CD8-positive, alpha-beta memory T cell (primary cell): ENCODE measurements at regions not wholly inside any gene's neighbourhood (a gene's known extent, or its start where the extent isn't known, plus 50 kb on each side); places are given as distances from the start of the nearest gene placed in this dataset.

Experiments used
- CTCF ChIA-PET: fragments of 350-600 bp; sonication (Branson Sonifier 250); formaldehyde crosslinking; loops from one replicate; lab custom pipeline; 2021; ENCODE audit warnings: antibody characterized with exemption; lab: Charles Lee
- POLR2A ChIA-PET: fragments of 350-600 bp; sonication (Branson Sonifier 250); formaldehyde crosslinking; loops from one replicate; lab custom pipeline; 2021; ENCODE audit warnings: antibody characterized with exemption; lab: Charles Lee
- DNase-seq, 5 donors: peaks; one replicate each; pipeline versions ENCODE4 v3.0.0 to v3.0.0-alpha.2; 2020 to 2022; ENCODE audit warnings: mixed read lengths in 1 of 5
- H3K27ac ChIP-seq: one replicate; pipeline ENCODE4 v1.7.0; 2013; ENCODE audit warnings: low read depth, mild to moderate bottlenecking, low read length, moderate library complexity
- H3K27me3 ChIP-seq: 2 replicates; pipeline ENCODE4 v1.7.0; 2013; ENCODE audit warnings: low read length, mild to moderate bottlenecking; ENCODE audit not compliant: insufficient read depth, poor library complexity, severe bottlenecking
- H3K36me3 ChIP-seq: 2 replicates; pipeline ENCODE4 v1.7.0; 2013; ENCODE audit warnings: mild to moderate bottlenecking, low read length, moderate library complexity; ENCODE audit not compliant: insufficient read depth
- H3K4me1 ChIP-seq: 2 replicates; pipeline ENCODE4 v1.7.0; 2013; ENCODE audit warnings: mild to moderate bottlenecking, low read length, moderate library complexity; ENCODE audit not compliant: insufficient read depth
- H3K4me3 ChIP-seq: 2 replicates; pipeline ENCODE4 v1.7.0; 2013; ENCODE audit warnings: mild to moderate bottlenecking, low read length
- H3K9me3 ChIP-seq: 2 replicates; pipeline ENCODE4 v1.7.0; 2013; ENCODE audit warnings: mild to moderate bottlenecking, low read length
- H3K27ac Mint-ChIP-seq, 8 donors: one replicate each; pipeline ENCODE4 v1.8.0; 2020 to 2021; ENCODE audit warnings: mixed read lengths in 8 of 8, mild to moderate bottlenecking in 6 of 8, inconsistent platforms in 3 of 8, moderate library complexity in 3 of 8
- H3K27me3 Mint-ChIP-seq, 2 donors: one replicate each; pipeline ENCODE4 v1.8.0; 2020 to 2021; ENCODE audit warnings: mixed read lengths in 2 of 2, mild to moderate bottlenecking in 1 of 2, moderate library complexity in 1 of 2
- H3K36me3 Mint-ChIP-seq, 3 donors: one replicate each; pipeline ENCODE4 v1.8.0; 2020 to 2021; ENCODE audit warnings: mixed read lengths in 3 of 3, inconsistent platforms in 1 of 3, mild to moderate bottlenecking in 1 of 3
- H3K4me1 Mint-ChIP-seq, 3 donors: one replicate each; pipeline ENCODE4 v1.8.0; 2020 to 2021; ENCODE audit warnings: mixed read lengths in 3 of 3, inconsistent platforms in 1 of 3, mild to moderate bottlenecking in 1 of 3
- H3K4me3 Mint-ChIP-seq, 7 donors: one replicate each; pipeline ENCODE4 v1.8.0; 2020 to 2021; ENCODE audit warnings: mixed read lengths in 7 of 7, mild to moderate bottlenecking in 6 of 7, moderate library complexity in 4 of 7, inconsistent platforms in 2 of 7
- H3K9me3 Mint-ChIP-seq, 5 donors: one replicate each; pipeline ENCODE4 v1.8.0; 2020 to 2022; ENCODE audit warnings: mixed read lengths in 5 of 5, mild to moderate bottlenecking in 3 of 5, moderate library complexity in 2 of 5, inconsistent platforms in 1 of 5

- H3K27me3 Mint-ChIP-seq = no peaks in the 10 kb centered on the region
- CTCF ChIA-PET = no interaction called here
- DNase-seq = no peak
Measured at GRCh38 chr13:36520111-36520510, 87.8 kb downstream of the CCNA1 start.

GRCh38 chr13:36526897-36527296, 94.6 kb downstream of the CCNA1 start:
- H3K27me3 ChIP-seq = no peaks in the 10 kb centered on the region
- H3K27ac ChIP-seq = no peak overlapping the region
- no peaks in the 10 kb centered on the region for H3K36me3 Mint-ChIP-seq
- H3K9me3 ChIP-seq = no peaks in the 10 kb centered on the region
- peaks cover 0 to 2% of the 10 kb centered on the region in 2 donors for H3K27me3 Mint-ChIP-seq
- CTCF ChIA-PET = interaction anchor here (1.7 kb wide), 1 partner anchor 11 kb away, joined by 4 read pairs; no protein-coding TSS in a partner anchor
- POLR2A ChIA-PET = no interaction called here
- no peak for DNase-seq
- H3K9me3 Mint-ChIP-seq = peaks cover 0 to 6% (median 3%) of the 10 kb centered on the region in 5 donors
- no peaks in the 10 kb centered on the region for H3K4me1 Mint-ChIP-seq
- no peak overlapping the region for H3K27ac Mint-ChIP-seq
- no peak overlapping the region for H3K4me3 ChIP-seq
- no peaks in the 10 kb centered on the region for H3K4me1 ChIP-seq
- no peak overlapping the region for H3K4me3 Mint-ChIP-seq
- no peaks in the 10 kb centered on the region for H3K36me3 ChIP-seq

More at GRCh38 chr13:36520111-36520510, 87.8 kb downstream of the CCNA1 start:
- Mint-ChIP-seq H3K36me3 (no peaks in the 10 kb centered on the region), H3K4me1 (no peaks in the 10 kb centered on the region), H3K9me3 (peaks cover 0 to 9% (median 2%) of the 10 kb centered on the region in 5 donors), H3K27ac (no peak overlapping the region), H3K4me3 (no peak overlapping the region)
- Histone ChIP-seq H3K4me1 (no peaks in the 10 kb centered on the region), H3K4me3 (no peak overlapping the region), H3K9me3 (no peaks in the 10 kb centered on the region), H3K27me3 (no peaks in the 10 kb centered on the region), H3K36me3 (no peaks in the 10 kb centered on the region), H3K27ac (no peak overlapping the region)
- POLR2A ChIA-PET = no interaction called here

GRCh38 chr13:36528105-36528504, 95.8 kb downstream of the CCNA1 start:
- CTCF ChIA-PET = interaction anchor here (1.7 kb wide), 1 partner anchor 12 kb away, joined by 4 read pairs; no protein-coding TSS in a partner anchor

GRCh38 chr13:36530050-36530789, 97.9 kb downstream of the CCNA1 start:
- H3K4me1 Mint-ChIP-seq = no peaks in the 10 kb centered on the region
- no peaks in the 10 kb centered on the region for H3K36me3 Mint-ChIP-seq
- peaks cover 0 to 5% (median 3%) of the 10 kb centered on the region in 5 donors for H3K9me3 Mint-ChIP-seq
- no peak overlapping the region for H3K27ac ChIP-seq
- H3K9me3 ChIP-seq = no peaks in the 10 kb centered on the region
- no peaks in the 10 kb centered on the region for H3K36me3 ChIP-seq
- no peaks in the 10 kb centered on the region for H3K4me1 ChIP-seq
- H3K4me3 ChIP-seq = no peak overlapping the region
- ChIA-PET POLR2A (no interaction called here), CTCF (no interaction called here)
- peaks cover 0 to 2% of the 10 kb centered on the region in 2 donors for H3K27me3 Mint-ChIP-seq
- H3K27ac Mint-ChIP-seq = no peak overlapping the region
- H3K27me3 ChIP-seq = no peaks in the 10 kb centered on the region
- no peak overlapping the region for H3K4me3 Mint-ChIP-seq
- no peak for DNase-seq

More at GRCh38 chr13:36528105-36528504, 95.8 kb downstream of the CCNA1 start:
- H3K36me3 ChIP-seq = no peaks in the 10 kb centered on the region
- H3K27me3 Mint-ChIP-seq = peaks cover 0 to 2% of the 10 kb centered on the region in 2 donors
- H3K9me3 Mint-ChIP-seq = peaks cover 0 to 6% (median 3%) of the 10 kb centered on the region in 5 donors
- H3K9me3 ChIP-seq = no peaks in the 10 kb centered on the region
- no peaks in the 10 kb centered on the region for H3K4me1 ChIP-seq
- no peak for DNase-seq
- H3K4me3 Mint-ChIP-seq = no peak overlapping the region
- H3K36me3 Mint-ChIP-seq = no peaks in the 10 kb centered on the region
- no peak overlapping the region for H3K27ac ChIP-seq
- no peaks in the 10 kb centered on the region for H3K4me1 Mint-ChIP-seq
- no peaks in the 10 kb centered on the region for H3K27me3 ChIP-seq
- POLR2A ChIA-PET = no interaction called here
- no peak overlapping the region for H3K4me3 ChIP-seq
- H3K27ac Mint-ChIP-seq = no peak overlapping the region

- Mint-ChIP-seq H3K27me3 (peaks cover 0 to 2% of the 10 kb centered on the region in 2 donors), H3K4me1 (no peaks in the 10 kb centered on the region), H3K9me3 (peaks cover 0 to 5% (median 1%) of the 10 kb centered on the region in 5 donors), H3K27ac (no peak overlapping the region), H3K4me3 (no peak overlapping the region), H3K36me3 (no peaks in the 10 kb centered on the region)
- Histone ChIP-seq H3K4me3 (no peak overlapping the region), H3K27me3 (no peaks in the 10 kb centered on the region), H3K27ac (no peak overlapping the region), H3K36me3 (no peaks in the 10 kb centered on the region), H3K4me1 (no peaks in the 10 kb centered on the region), H3K9me3 (no peaks in the 10 kb centered on the region)
- CTCF ChIA-PET = no interaction called here
- DNase-seq = no peak
- POLR2A ChIA-PET = no interaction called here
Measured at GRCh38 chr13:36530861-36531590, 98.7 kb downstream of the CCNA1 start.

- no peaks in the 10 kb centered on the region for H3K4me1 Mint-ChIP-seq
- H3K27me3 Mint-ChIP-seq = peaks cover 0 to 2% of the 10 kb centered on the region in 2 donors
- Histone ChIP-seq H3K27ac (no peak overlapping the region), H3K27me3 (no peaks in the 10 kb centered on the region), H3K4me1 (no peaks in the 10 kb centered on the region), H3K36me3 (no peaks in the 10 kb centered on the region), H3K4me3 (no peak overlapping the region), H3K9me3 (no peaks in the 10 kb centered on the region)
- no peaks in the 10 kb centered on the region for H3K36me3 Mint-ChIP-seq
- peaks cover 0 to 4% (median 0%) of the 10 kb centered on the region in 5 donors for H3K9me3 Mint-ChIP-seq
- ChIA-PET POLR2A (no interaction called here), CTCF (no interaction called here)
- no peak overlapping the region for H3K27ac Mint-ChIP-seq
- H3K4me3 Mint-ChIP-seq = no peak overlapping the region
- DNase-seq = no peak
Measured at GRCh38 chr13:36531746-36532486, 99.6 kb downstream of the CCNA1 start.

GRCh38 chr13:36533806-36534205, 101.5 kb downstream of the CCNA1 start:
- CTCF ChIA-PET = no interaction called here
- H3K27ac ChIP-seq = no peak overlapping the region
- no peak overlapping the region for H3K4me3 ChIP-seq
- H3K27ac Mint-ChIP-seq = no peak overlapping the region
- H3K9me3 ChIP-seq = no peaks in the 10 kb centered on the region
- H3K4me3 Mint-ChIP-seq = no peak overlapping the region
- H3K4me1 ChIP-seq = no peaks in the 10 kb centered on the region
- DNase-seq = no peak
- H3K36me3 ChIP-seq = no peaks in the 10 kb centered on the region
- H3K36me3 Mint-ChIP-seq = no peaks in the 10 kb centered on the region
- H3K9me3 Mint-ChIP-seq = peaks cover 0 to 13% (median 6%) of the 10 kb centered on the region in 5 donors
- H3K27me3 Mint-ChIP-seq = no peaks in the 10 kb centered on the region
- H3K27me3 ChIP-seq = no peaks in the 10 kb centered on the region
- POLR2A ChIA-PET = no interaction called here
- no peaks in the 10 kb centered on the region for H3K4me1 Mint-ChIP-seq

- Histone ChIP-seq H3K27me3 (no peaks in the 10 kb centered on the region), H3K4me1 (no peaks in the 10 kb centered on the region), H3K36me3 (no peaks in the 10 kb centered on the region), H3K27ac (no peak overlapping the region), H3K9me3 (no peaks in the 10 kb centered on the region), H3K4me3 (no peak overlapping the region)
- Mint-ChIP-seq H3K27ac (no peak overlapping the region), H3K27me3 (no peaks in the 10 kb centered on the region), H3K9me3 (peaks cover 7 to 21% (median 10%) of the 10 kb centered on the region in 5 donors), H3K4me1 (no peaks in the 10 kb centered on the region), H3K4me3 (no peak overlapping the region), H3K36me3 (no peaks in the 10 kb centered on the region)
- no peak for DNase-seq
- POLR2A ChIA-PET = no interaction called here
- CTCF ChIA-PET = no interaction called here
Measured at GRCh38 chr13:36536546-36536945, 104.3 kb downstream of the CCNA1 start.
